ENCODE measurements at regions not wholly inside any gene's neighbourhood (a gene's known extent, or its start where the extent isn't known, plus 50 kb on each side); places are given as distances from the start of the nearest gene placed in this dataset.

DNA sequence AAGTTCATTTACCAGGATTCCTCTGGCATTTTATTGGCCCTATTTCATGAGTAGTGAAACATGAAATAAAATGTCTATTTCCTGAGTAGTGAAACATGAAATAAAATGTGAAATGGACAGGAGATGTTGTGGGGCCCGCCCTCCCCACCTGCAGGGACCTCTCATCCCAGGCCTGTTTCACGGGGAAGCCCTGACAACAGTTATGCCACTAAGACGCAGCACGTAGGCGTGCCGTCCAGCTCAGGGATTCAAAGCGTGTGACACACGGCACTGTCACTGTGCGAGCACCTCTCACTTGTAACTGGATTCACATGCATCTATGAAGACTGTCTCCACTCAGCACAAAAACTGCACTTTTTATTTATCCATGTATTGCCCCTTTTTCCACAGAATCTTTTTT, 83.4 kb upstream of the SNTG2 start:
- peaks cover 0 to under 1% (median 0%) of the 10 kb centered on the region in 4 donors for H3K4me1 ChIP-seq
- no peaks in the 10 kb centered on the region for H3K36me3 ChIP-seq
- peaks cover 0 to 10% of the 10 kb centered on the region in 2 donors for H3K27me3 ChIP-seq
- WGBS, 2 donors, result 81 to 83% methylated on average over 9 of the region's 9 CpGs
- no peak overlapping the region for H3K4me3 ChIP-seq
- DNase-seq (ENCODE audit: low spot score in 2 of 2), result no peak
- no peak overlapping the region for H3K27ac ChIP-seq
- TF ChIP-seq POLR2A (IDR thresholded peaks at IDR 0.05) (no peak), EP300 (IDR thresholded peaks at IDR 0.05) (no peak)
- TF ChIP-seq, protein P1, sequence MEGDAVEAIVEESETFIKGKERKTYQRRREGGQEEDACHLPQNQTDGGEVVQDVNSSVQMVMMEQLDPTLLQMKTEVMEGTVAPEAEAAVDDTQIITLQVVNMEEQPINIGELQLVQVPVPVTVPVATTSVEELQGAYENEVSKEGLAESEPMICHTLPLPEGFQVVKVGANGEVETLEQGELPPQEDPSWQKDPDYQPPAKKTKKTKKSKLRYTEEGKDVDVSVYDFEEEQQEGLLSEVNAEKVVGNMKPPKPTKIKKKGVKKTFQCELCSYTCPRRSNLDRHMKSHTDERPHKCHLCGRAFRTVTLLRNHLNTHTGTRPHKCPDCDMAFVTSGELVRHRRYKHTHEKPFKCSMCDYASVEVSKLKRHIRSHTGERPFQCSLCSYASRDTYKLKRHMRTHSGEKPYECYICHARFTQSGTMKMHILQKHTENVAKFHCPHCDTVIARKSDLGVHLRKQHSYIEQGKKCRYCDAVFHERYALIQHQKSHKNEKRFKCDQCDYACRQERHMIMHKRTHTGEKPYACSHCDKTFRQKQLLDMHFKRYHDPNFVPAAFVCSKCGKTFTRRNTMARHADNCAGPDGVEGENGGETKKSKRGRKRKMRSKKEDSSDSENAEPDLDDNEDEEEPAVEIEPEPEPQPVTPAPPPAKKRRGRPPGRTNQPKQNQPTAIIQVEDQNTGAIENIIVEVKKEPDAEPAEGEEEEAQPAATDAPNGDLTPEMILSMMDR (IDR thresholded peaks at IDR 0.05), result no peak
- no peaks in the 10 kb centered on the region for H3K9me3 ChIP-seq

DNA sequence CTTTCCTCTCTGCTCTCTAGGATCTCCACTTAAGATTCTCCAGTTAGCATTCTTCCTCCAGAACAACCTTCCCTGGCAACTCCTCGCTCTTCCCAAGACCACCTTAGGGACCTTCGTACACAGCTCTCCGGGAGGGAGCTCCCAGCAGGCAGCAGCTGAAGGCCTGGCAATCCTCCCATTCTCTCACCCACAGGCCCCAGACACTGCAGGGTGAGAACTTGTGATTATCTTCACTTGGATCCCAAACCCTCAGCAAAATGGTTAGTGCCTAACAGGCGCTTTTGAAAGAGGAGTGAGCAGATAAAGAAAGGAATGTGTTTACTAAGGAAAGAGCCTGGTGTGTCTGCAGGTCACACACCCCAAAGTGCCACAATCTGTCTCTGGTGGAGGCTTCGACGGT, 83.8 kb upstream of the SNTG2 start:
- Histone ChIP-seq H3K36me3 (no peaks in the 10 kb centered on the region), H3K4me1 (peaks cover 0 to 5% (median 0%) of the 10 kb centered on the region in 4 donors), H3K9me3 (no peaks in the 10 kb centered on the region), H3K4me3 (no peak overlapping the region), H3K27me3 (peaks cover 0 to 10% of the 10 kb centered on the region in 2 donors), H3K27ac (no peak overlapping the region)
- TF ChIP-seq POLR2A (IDR thresholded peaks at IDR 0.05) (no peak), EP300 (IDR thresholded peaks at IDR 0.05) (no peak)
- TF ChIP-seq, protein P1 (IDR thresholded peaks at IDR 0.05), result no peak
- no peak for DNase-seq (ENCODE audit: low spot score in 2 of 2)
- 65 to 69% methylated on average over 6 of the region's 6 CpGs for WGBS, 2 donors

DNA sequence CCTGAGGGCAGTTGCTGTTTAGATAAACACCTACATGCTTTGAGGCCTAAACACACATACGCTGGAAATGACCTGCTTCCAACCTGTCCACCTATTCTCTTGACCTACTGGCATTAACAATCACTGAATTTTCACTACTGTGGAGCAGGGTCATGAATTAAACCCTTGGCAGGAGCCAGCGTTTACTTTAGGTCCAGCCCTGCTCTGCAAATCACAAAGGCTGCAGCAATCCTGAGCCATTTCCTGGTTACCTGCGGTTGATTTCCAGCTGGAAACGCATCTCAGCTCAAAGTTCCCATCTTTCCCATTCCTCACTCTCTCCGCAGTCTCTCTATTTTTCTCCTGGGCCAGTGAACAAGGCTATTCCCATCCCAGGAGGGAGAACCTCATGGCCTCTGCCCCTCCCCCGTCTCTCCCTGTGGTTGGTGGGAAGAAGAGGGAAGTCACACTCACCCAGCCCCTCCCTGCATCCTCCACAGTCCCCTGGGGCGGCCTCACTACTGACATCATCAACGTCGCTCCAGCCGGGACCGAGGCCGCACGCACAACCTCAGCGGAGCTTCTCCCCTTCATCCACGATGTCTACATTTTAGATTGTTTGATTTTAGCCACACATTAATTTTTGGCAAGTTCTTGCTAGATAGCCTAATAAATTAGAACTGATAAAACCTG, 84.5 kb upstream of the SNTG2 start:
- H3K9me3 ChIP-seq, result no peaks in the 10 kb centered on the region
- H3K36me3 ChIP-seq, result no peaks in the 10 kb centered on the region
- peaks cover 0 to 10% of the 10 kb centered on the region in 2 donors for H3K27me3 ChIP-seq
- DNase-seq (ENCODE audit: low spot score in 2 of 2), result no peak
- TF ChIP-seq, protein P1 (IDR thresholded peaks at IDR 0.05), result no peak
- TF ChIP-seq POLR2A (IDR thresholded peaks at IDR 0.05), result no peak
- TF ChIP-seq EP300 (IDR thresholded peaks at IDR 0.05), result no peak
- H3K4me1 ChIP-seq, result peaks cover 0 to 6% (median 0%) of the 10 kb centered on the region in 4 donors
- 66 to 68% methylated on average over 15 of the region's 15 CpGs for WGBS, 2 donors
- no peak overlapping the region for H3K27ac ChIP-seq
- H3K4me3 ChIP-seq, result no peak overlapping the region

- DNase-seq (ENCODE audit: low spot score in 2 of 2), result no peak
- 84 to 87% methylated on average over 14 to 16 of the region's 16 CpGs for WGBS, 2 donors
These were observed 86.0 kb upstream of the SNTG2 start for GRCh38 chr2:864501-865106.

More at GRCh38 chr2:864501-865106, 86.0 kb upstream of the SNTG2 start:
- Histone ChIP-seq H3K9me3 (no peaks in the 10 kb centered on the region), H3K27ac (no peak overlapping the region), H3K4me3 (no peak overlapping the region), H3K36me3 (no peaks in the 10 kb centered on the region), H3K4me1 (peaks cover 0 to 6% (median 0%) of the 10 kb centered on the region in 4 donors), H3K27me3 (peaks cover 0 to 6% of the 10 kb centered on the region in 2 donors)
- TF ChIP-seq POLR2A (IDR thresholded peaks at IDR 0.05), result no peak
- TF ChIP-seq, protein P1 (IDR thresholded peaks at IDR 0.05), result no peak
- TF ChIP-seq EP300 (IDR thresholded peaks at IDR 0.05), result no peak
